ENCODE measurements at regions not wholly inside any gene's neighbourhood (a gene's known extent, or its start where the extent isn't known, plus 50 kb on each side); places are given as distances from the start of the nearest gene placed in this dataset.

DNA sequence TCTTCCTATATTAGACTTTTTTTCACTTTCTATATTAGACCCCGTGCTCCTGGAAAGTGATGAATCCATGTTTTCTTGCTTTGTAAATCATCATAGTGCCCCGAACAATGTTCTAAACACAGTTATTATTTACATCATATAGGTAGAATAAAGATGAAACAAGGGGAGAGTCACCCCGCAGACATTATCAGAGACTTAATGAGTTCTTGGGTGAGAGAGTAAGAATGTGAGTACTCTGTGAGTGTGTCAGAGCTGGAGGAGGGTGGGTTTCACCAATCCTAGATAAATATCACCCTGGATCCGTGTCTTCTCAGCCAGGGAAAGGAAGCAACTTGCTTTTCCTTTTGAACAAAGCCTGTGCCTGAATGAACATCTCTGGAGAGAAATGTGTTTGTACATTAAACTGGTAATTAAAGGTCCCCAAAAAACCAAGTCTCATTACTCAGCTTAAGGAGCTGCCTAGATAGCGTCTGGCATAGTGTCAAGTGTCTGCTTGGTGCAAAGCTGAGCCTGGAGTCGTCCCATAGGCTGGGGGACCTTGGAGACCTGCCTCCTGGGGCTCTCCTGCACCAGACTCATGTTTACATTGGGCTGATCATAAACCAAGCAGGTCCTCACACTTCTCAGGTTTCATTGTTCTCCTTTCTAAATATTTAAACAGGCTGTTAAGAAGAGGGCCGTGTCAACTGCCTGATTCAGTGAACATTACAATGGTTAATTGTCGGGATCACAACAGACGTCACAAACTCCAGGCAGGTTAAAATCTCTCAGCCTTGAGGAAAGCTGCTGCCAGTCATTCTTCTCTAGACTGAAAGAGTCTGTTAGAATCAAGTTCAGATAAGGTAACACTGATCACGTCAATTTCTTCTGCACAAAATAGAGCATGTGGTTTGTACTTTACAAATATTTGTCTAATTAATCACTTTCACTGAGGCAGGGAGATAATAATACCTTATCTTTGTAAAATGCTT, 179.7 kb upstream of the MYLIP start:
- Histone ChIP-seq H3K4me3 (ENCODE audit: low read length) (no peak overlapping the region), H3K27ac (ENCODE audit: low read length) (no peak overlapping the region), H3K9me3 (ENCODE audit: control insufficient read depth, low read depth, low read length) (no peaks in the 10 kb centered on the region), H3K27me3 (ENCODE audit: control insufficient read depth, insufficient read depth, low read length) (no peaks in the 10 kb centered on the region), H3K4me1 (ENCODE audit: control insufficient read depth, insufficient read depth, low read length) (peaks cover 6% of the 10 kb centered on the region), H3K36me3 (ENCODE audit: control insufficient read depth, insufficient read depth, low read length) (no peaks in the 10 kb centered on the region)
- 0% methylated on average over 1 of the region's 10 CpGs for WGBS (ENCODE audit: insufficient coverage, low lambda C conversion rate)
- DNase-seq, result peak; percentile 71 to 87

DNA sequence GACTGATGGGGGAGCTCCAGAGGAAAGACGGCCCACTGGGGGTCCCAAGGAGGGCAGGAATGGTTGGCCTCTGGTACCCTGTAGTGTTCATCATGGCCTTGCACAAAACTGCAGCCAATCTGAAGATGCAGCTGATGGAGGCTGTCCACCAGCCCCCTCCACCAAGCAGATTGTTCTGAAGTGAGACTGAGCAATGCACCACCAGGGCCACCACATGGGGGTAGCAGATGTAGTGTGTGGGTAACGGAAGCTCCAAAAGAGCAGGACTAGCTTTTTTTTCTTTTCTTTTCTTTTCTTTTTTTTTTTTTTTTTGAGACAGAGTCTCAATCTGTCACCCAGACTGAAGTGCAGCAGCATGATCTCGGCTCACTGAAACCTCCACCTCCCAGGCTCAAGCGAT, 181.0 kb upstream of the MYLIP start:
- WGBS (ENCODE audit: insufficient coverage, low lambda C conversion rate), result no CpG with 5 or more reads among the region's 4 CpGs
- no peak for DNase-seq
- Histone ChIP-seq H3K27ac (ENCODE audit: low read length) (no peak overlapping the region), H3K4me3 (ENCODE audit: low read length) (no peak overlapping the region), H3K27me3 (ENCODE audit: control insufficient read depth, insufficient read depth, low read length) (no peaks in the 10 kb centered on the region), H3K36me3 (ENCODE audit: control insufficient read depth, insufficient read depth, low read length) (no peaks in the 10 kb centered on the region), H3K9me3 (ENCODE audit: control insufficient read depth, low read depth, low read length) (no peaks in the 10 kb centered on the region), H3K4me1 (ENCODE audit: control insufficient read depth, insufficient read depth, low read length) (peaks cover 6% of the 10 kb centered on the region)

DNA sequence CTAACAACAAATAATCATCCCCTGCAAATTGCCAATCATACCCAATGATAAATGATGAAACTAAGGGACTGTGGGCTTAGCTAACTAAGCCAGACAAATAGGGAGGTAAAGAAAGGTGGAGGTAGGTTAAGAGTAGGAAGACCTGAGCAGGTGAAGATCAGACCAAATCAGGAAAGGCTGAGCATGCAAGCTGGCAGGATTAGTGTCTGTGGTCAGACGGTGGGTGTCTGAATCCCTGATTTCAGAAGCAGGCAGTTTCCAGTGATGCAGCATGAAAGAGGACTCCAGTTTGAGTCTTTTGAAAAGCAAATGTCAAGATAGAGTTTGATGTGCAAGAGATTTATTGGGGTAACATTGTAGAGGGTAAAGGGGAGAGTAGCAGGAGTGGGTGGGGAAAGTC, 181.4 kb upstream of the MYLIP start:
- DNase-seq, result no peak
- H3K4me1 ChIP-seq (ENCODE audit: control insufficient read depth, insufficient read depth, low read length), result peaks cover 6% of the 10 kb centered on the region
- no CpG with 5 or more reads among the region's 1 CpG for WGBS (ENCODE audit: insufficient coverage, low lambda C conversion rate)
- no peaks in the 10 kb centered on the region for H3K36me3 ChIP-seq (ENCODE audit: control insufficient read depth, insufficient read depth, low read length)
- H3K4me3 ChIP-seq (ENCODE audit: low read length), result no peak overlapping the region
- H3K27me3 ChIP-seq (ENCODE audit: control insufficient read depth, insufficient read depth, low read length), result no peaks in the 10 kb centered on the region
- no peak overlapping the region for H3K27ac ChIP-seq (ENCODE audit: low read length)
- H3K9me3 ChIP-seq (ENCODE audit: control insufficient read depth, low read depth, low read length), result no peaks in the 10 kb centered on the region

DNA sequence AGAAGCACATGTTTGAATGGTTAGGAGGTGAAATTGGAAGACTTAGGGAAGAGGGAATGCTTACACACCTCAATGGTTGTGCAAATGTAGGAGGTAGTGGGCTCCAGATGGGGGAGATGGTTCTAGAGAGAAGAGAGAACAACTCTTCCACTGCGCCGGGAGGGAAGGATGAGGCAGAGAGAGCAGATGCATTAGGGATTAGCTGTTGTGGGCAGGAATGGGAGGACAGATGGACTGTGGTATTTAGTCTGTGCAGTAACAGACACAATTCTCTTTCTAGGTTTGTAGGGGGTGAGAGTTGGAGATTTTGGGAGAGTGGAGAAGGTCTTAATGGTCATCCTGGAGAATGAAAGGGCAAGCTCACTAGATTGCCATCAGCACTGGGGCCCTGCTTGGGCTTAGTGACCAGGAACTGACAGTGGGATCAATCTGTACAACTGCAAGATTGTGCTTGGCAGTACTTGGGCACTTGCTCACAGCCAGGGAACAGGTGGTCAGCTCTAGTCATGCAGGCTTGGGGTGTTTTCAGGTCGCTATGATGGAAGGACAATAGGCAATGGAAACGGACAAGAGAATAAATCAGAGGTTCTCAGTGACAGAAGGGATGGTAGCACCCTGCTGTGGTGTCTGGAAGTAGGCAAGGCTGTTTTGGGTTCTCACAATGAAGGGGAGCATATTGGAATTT, 182.0 kb upstream of the MYLIP start:
- H3K9me3 ChIP-seq (ENCODE audit: control insufficient read depth, low read depth, low read length), result no peaks in the 10 kb centered on the region

DNA sequence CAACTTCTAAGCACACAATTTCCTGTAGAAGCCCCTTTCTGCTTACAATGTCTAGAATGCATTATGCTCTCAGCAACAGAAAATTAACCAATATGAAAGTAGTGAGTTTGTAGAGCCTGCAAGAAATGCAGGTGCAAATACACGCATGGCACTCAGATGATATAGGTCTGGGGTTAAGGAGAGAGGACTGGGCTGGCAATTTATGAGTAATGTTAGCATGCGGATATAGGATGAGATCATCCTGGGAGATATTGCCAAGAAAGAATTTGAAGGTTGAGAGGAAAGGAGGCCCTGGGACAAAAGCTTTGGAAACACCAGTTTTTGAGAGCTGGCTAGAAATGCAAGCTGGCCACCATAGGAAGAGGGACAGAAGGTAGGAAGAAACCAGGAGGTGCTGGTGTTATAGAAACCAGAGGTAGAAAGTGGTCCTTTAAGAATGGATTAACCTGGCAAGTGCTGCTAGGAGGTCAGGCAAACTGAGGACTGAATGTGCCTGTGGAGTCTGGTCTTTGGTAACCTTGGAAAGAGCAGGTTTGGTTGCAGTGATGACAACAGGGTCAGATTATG, 183.2 kb upstream of the MYLIP start:
- Histone ChIP-seq H3K4me3 (ENCODE audit: low read length) (no peak overlapping the region), H3K4me1 (ENCODE audit: control insufficient read depth, insufficient read depth, low read length) (peaks cover 6% of the 10 kb centered on the region), H3K9me3 (ENCODE audit: control insufficient read depth, low read depth, low read length) (no peaks in the 10 kb centered on the region), H3K27me3 (ENCODE audit: control insufficient read depth, insufficient read depth, low read length) (no peaks in the 10 kb centered on the region), H3K36me3 (ENCODE audit: control insufficient read depth, insufficient read depth, low read length) (no peaks in the 10 kb centered on the region), H3K27ac (ENCODE audit: low read length) (no peak overlapping the region)
- no peak for DNase-seq
- WGBS (ENCODE audit: insufficient coverage, low lambda C conversion rate), result 88% methylated on average over 1 of the region's 2 CpGs

More for the DNA sequence above, 182.0 kb upstream of the MYLIP start:
- H3K27me3 ChIP-seq (ENCODE audit: control insufficient read depth, insufficient read depth, low read length), result no peaks in the 10 kb centered on the region
- no peak overlapping the region for H3K4me3 ChIP-seq (ENCODE audit: low read length)
- DNase-seq, result no peak
- H3K4me1 ChIP-seq (ENCODE audit: control insufficient read depth, insufficient read depth, low read length), result peaks cover 6% of the 10 kb centered on the region
- no CpG with 5 or more reads among the region's 4 CpGs for WGBS (ENCODE audit: insufficient coverage, low lambda C conversion rate)
- no peak overlapping the region for H3K27ac ChIP-seq (ENCODE audit: low read length)
- H3K36me3 ChIP-seq (ENCODE audit: control insufficient read depth, insufficient read depth, low read length), result no peaks in the 10 kb centered on the region

DNA sequence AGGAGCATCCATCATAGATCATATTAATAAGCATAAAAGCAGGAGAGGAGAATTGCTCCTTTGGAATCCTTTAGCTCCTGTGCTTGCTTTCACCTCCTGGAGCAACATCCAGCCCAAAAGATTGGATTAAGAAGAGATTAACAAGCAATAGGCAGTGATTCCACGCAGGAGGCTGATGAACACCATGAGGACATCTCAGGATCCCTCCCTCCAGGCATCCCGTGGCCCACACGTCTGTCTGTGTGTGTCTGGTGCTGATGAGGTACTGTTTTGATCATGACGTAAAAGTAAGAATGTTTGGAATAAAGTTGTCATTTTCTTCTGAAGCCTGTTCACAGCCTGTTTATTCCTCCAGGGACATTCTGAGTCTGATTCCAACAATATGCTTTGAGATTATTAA, 185.5 kb upstream of the MYLIP start:
- H3K36me3 ChIP-seq (ENCODE audit: control insufficient read depth, insufficient read depth, low read length), result no peaks in the 10 kb centered on the region
- no peaks in the 10 kb centered on the region for H3K27me3 ChIP-seq (ENCODE audit: control insufficient read depth, insufficient read depth, low read length)
- H3K4me1 ChIP-seq (ENCODE audit: control insufficient read depth, insufficient read depth, low read length), result no peaks in the 10 kb centered on the region
- no peak for DNase-seq
- WGBS (ENCODE audit: insufficient coverage, low lambda C conversion rate), result 80% methylated on average over 2 of the region's 4 CpGs
- H3K4me3 ChIP-seq (ENCODE audit: low read length), result no peak overlapping the region
- no peak overlapping the region for H3K27ac ChIP-seq (ENCODE audit: low read length)
- H3K9me3 ChIP-seq (ENCODE audit: control insufficient read depth, low read depth, low read length), result no peaks in the 10 kb centered on the region

DNA sequence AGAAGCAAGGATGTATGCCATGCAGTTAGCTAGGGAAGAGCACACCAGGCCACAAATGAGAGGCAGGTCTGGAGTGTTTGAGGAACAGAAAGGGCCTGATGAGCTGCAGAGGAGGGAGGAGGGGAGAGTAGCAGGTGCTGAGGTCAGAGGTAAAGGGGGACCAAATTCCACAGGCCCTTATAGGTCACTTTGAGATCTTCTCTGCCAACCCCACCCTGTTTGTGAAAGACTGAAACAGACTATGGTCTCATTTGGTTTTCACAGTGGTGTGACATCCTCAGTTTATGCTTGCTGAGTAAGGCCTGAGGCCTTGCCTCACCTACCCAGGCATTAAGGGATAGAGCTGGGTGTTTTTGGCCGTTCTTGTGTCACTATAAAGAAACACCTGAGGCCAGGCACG, 187.7 kb upstream of the MYLIP start:
- no peak for DNase-seq
- H3K4me1 ChIP-seq (ENCODE audit: control insufficient read depth, insufficient read depth, low read length), result no peaks in the 10 kb centered on the region
- no peaks in the 10 kb centered on the region for H3K36me3 ChIP-seq (ENCODE audit: control insufficient read depth, insufficient read depth, low read length)
- H3K4me3 ChIP-seq (ENCODE audit: low read length), result no peak overlapping the region
- H3K27me3 ChIP-seq (ENCODE audit: control insufficient read depth, insufficient read depth, low read length), result no peaks in the 10 kb centered on the region
- H3K27ac ChIP-seq (ENCODE audit: low read length), result no peak overlapping the region
- H3K9me3 ChIP-seq (ENCODE audit: control insufficient read depth, low read depth, low read length), result no peaks in the 10 kb centered on the region
- no CpG with 5 or more reads among the region's 2 CpGs for WGBS (ENCODE audit: insufficient coverage, low lambda C conversion rate)

DNA sequence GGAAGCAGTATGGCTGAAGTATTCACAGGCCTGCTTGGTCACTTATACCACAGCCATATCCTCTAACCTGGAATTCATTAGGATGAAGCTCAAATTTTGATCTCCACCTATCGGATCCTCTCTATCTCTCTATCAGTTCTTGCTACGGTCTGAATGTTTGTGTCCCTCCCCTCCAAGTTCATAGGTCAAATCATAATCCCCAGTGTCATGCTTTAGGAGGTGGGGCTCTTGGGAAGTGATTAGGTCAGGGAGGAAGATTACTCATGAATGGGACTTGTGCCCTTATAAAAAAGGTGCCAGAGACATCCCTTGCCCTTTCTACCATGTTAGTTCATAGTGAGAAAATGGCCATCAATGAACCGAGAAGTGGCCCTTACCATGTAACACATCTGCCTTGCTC, 190.8 kb upstream of the MYLIP start:
- Histone ChIP-seq H3K9me3 (ENCODE audit: control insufficient read depth, low read depth, low read length) (no peaks in the 10 kb centered on the region), H3K27ac (ENCODE audit: low read length) (no peak overlapping the region), H3K4me1 (ENCODE audit: control insufficient read depth, insufficient read depth, low read length) (no peaks in the 10 kb centered on the region), H3K27me3 (ENCODE audit: control insufficient read depth, insufficient read depth, low read length) (no peaks in the 10 kb centered on the region), H3K4me3 (ENCODE audit: low read length) (no peak overlapping the region), H3K36me3 (ENCODE audit: control insufficient read depth, insufficient read depth, low read length) (no peaks in the 10 kb centered on the region)
- DNase-seq, result no peak
- WGBS (ENCODE audit: insufficient coverage, low lambda C conversion rate), result no CpG with 5 or more reads among the region's 3 CpGs

DNA sequence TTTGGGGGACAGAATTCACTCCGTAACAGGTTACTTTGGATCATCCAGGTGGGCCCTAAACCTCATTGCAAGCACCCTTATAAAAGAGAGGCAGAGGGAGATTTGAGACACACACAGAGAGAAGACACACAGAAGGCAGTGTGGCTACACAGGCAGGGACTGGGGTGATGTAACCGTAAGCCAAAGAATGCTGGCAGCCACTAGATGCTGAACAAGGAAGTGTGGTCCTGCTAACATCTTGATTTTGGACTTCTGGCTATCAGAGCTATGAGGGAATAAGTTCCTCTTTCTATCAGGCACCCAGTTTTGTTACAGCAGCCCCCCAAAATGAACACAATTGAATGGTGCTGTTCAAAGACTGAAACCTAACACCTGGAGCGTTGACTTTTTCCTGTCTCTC, 191.3 kb upstream of the MYLIP start:
- Histone ChIP-seq H3K27ac (ENCODE audit: low read length) (no peak overlapping the region), H3K4me1 (ENCODE audit: control insufficient read depth, insufficient read depth, low read length) (no peaks in the 10 kb centered on the region), H3K4me3 (ENCODE audit: low read length) (no peak overlapping the region), H3K36me3 (ENCODE audit: control insufficient read depth, insufficient read depth, low read length) (no peaks in the 10 kb centered on the region), H3K9me3 (ENCODE audit: control insufficient read depth, low read depth, low read length) (no peaks in the 10 kb centered on the region), H3K27me3 (ENCODE audit: control insufficient read depth, insufficient read depth, low read length) (no peaks in the 10 kb centered on the region)
- DNase-seq, result no peak
- 100% methylated on average over 1 of the region's 3 CpGs for WGBS (ENCODE audit: insufficient coverage, low lambda C conversion rate)

DNA sequence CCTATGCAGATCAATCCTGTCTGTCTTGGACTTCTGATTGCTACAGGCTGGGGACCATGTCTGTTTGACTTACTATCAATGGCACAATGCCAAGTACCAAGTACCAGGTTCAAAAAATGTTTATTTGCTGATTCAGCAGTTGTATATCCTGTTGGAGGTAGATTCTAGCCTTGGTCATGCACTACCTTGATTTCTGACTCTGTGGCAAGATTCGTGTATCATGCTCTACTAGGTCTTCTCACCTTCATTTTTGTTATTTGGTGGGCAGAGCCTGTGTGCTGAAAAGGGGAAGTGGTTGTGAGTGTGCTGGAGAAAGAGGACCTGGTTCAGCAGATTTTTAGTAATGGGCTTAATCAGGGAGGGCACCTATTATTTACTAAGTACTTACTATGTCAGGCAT, 192.4 kb upstream of the MYLIP start:
- no CpG with 5 or more reads among the region's 1 CpG for WGBS (ENCODE audit: insufficient coverage, low lambda C conversion rate)

More for the DNA sequence above, 192.4 kb upstream of the MYLIP start:
- Histone ChIP-seq H3K27me3 (ENCODE audit: control insufficient read depth, insufficient read depth, low read length) (no peaks in the 10 kb centered on the region), H3K36me3 (ENCODE audit: control insufficient read depth, insufficient read depth, low read length) (no peaks in the 10 kb centered on the region), H3K27ac (ENCODE audit: low read length) (no peak overlapping the region), H3K9me3 (ENCODE audit: control insufficient read depth, low read depth, low read length) (no peaks in the 10 kb centered on the region), H3K4me1 (ENCODE audit: control insufficient read depth, insufficient read depth, low read length) (no peaks in the 10 kb centered on the region), H3K4me3 (ENCODE audit: low read length) (no peak overlapping the region)
- DNase-seq, result peak in 1 of 2 donors; percentile 27

Measured in large intestine (tissue), 3 donors.